ENCODE measurements at regions not wholly inside any gene's neighbourhood (a gene's known extent, or its start where the extent isn't known, plus 50 kb on each side); places are given as distances from the start of the nearest gene placed in this dataset.

- TF ChIP-seq, protein P1, sequence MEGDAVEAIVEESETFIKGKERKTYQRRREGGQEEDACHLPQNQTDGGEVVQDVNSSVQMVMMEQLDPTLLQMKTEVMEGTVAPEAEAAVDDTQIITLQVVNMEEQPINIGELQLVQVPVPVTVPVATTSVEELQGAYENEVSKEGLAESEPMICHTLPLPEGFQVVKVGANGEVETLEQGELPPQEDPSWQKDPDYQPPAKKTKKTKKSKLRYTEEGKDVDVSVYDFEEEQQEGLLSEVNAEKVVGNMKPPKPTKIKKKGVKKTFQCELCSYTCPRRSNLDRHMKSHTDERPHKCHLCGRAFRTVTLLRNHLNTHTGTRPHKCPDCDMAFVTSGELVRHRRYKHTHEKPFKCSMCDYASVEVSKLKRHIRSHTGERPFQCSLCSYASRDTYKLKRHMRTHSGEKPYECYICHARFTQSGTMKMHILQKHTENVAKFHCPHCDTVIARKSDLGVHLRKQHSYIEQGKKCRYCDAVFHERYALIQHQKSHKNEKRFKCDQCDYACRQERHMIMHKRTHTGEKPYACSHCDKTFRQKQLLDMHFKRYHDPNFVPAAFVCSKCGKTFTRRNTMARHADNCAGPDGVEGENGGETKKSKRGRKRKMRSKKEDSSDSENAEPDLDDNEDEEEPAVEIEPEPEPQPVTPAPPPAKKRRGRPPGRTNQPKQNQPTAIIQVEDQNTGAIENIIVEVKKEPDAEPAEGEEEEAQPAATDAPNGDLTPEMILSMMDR (IDR thresholded peaks at IDR 0.05; ENCODE audit: low read depth, low read length), result no peak
These were observed 608.7 kb downstream of the KCTD16 start for GRCh38 chr5:144779368-144779767.

DNA sequence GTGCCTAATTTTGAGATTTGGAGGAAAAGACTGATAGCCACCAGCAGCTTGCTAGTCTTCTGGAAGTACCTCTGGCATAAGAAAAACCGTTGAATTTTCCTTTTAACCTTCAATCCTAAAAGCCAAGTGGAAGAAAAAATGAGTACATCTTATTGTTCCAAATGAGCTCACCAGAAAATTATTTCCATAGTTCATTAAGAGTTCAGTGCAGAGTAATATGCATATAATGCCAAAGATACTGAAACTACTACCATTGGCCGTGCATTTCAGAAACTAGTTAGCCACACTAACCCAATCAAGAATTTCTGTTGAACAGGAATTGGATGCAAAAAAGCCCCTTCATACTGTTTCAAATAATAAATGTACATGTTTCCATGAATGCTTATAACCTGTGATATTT, 607.9 kb downstream of the KCTD16 start:
- TF ChIP-seq, protein P1 (IDR thresholded peaks at IDR 0.05; ENCODE audit: low read depth, low read length), result no peak
- H3K4me3 ChIP-seq (ENCODE audit: low read depth, low read length), result no peak overlapping the region
- DNase-seq (ENCODE audit: low read depth, low spot score), result no peak
- in situ Hi-C loops (cut with HindIII; ENCODE audit: low sequenced_read_pairs), result no loop called here

More at GRCh38 chr5:144779368-144779767, 608.7 kb downstream of the KCTD16 start:
- no peak overlapping the region for H3K4me3 ChIP-seq (ENCODE audit: low read depth, low read length)
- DNase-seq (ENCODE audit: low read depth, low spot score), result no peak
- in situ Hi-C loops (cut with HindIII; ENCODE audit: low sequenced_read_pairs), result no loop called here

DNA sequence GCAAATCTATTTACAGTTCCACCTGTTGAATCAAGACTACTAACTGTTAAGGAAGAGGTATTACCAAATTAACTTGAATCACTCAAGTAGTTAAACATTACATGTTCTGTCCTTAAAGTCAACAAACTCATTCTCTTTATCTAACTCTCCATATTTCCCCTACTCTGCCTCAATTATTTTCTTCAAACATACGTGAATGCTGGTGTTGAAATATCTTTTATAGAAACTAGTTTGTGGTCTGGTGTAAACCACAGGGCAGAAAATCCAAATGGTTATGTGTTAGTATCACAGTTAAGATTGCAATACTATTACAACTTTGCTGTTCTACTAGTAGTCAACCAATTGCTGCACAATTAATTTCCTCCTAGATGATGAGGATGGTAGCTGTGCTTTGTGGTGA, 603.5 kb downstream of the KCTD16 start:
- in situ Hi-C loops (cut with HindIII; ENCODE audit: low sequenced_read_pairs), result no loop called here
- no peak for DNase-seq (ENCODE audit: low read depth, low spot score)
- TF ChIP-seq, protein P1 (IDR thresholded peaks at IDR 0.05; ENCODE audit: low read depth, low read length), result no peak
- no peak overlapping the region for H3K4me3 ChIP-seq (ENCODE audit: low read depth, low read length)

DNA sequence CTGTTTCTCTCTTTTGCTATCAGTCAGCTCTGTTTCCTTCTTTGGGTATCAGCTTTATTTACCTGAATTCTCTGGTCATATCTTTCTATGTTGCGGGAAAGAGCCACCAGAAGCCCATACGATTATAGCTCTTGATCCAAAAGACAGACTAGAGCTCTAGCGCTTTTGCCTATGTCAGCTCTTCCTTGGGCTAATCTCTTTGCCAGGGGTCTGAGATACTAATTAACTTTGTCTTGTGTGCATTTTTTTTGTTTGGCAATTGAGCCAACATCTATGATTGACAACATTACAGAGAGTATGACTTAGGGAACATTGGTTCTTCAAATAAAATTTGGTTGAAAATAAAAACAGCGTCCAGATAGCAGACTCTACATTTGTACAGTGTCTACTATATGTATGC, 603.0 kb downstream of the KCTD16 start:
- no peak for DNase-seq (ENCODE audit: low read depth, low spot score)
- TF ChIP-seq, protein P1 (IDR thresholded peaks at IDR 0.05; ENCODE audit: low read depth, low read length), result no peak

DNA sequence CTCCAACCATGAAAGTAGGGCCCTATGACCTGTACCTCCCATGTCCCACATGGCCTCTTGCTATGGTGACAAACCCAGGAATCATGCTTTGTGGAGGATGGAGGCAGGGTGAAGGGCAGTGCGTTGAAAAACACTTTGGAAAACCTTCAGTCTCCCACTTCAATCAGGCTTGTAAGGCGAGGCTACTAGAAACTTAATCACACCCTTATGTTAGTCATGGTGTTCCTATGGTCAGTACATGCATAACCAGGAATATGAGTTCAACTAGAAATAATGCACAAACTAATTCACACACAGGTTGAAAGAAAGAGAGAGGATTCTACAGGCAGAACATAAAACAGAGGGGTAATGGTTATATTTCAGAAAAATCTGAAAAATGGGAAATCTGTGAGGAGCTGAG, 601.1 kb downstream of the KCTD16 start:
- TF ChIP-seq, protein P1 (IDR thresholded peaks at IDR 0.05; ENCODE audit: low read depth, low read length), result no peak
- no peak for DNase-seq (ENCODE audit: low read depth, low spot score)
- in situ Hi-C loops (cut with HindIII; ENCODE audit: low sequenced_read_pairs), result no loop called here
- no peak overlapping the region for H3K4me3 ChIP-seq (ENCODE audit: low read depth, low read length)

More for the DNA sequence above, 603.0 kb downstream of the KCTD16 start:
- in situ Hi-C loops (cut with HindIII; ENCODE audit: low sequenced_read_pairs), result no loop called here
- no peak overlapping the region for H3K4me3 ChIP-seq (ENCODE audit: low read depth, low read length)

DNA sequence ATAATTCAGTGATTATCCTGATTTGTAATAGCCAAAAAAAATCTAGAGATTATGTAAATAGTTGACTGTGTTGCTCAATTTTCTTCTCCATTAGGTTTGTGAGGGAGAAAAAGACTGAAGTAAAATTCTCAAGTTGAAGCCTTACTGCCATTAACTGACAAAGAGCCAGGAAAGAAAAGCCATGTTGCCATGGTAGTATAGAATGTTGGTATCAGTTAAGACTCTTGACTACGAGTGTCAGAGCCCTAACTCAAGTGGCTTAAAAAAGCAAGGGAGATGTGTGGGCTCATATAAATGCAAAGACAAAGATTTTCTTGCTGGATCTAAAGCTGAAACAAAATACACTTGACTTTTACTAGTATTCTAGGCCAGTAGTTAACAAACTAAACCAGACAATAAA, 571.7 kb downstream of the KCTD16 start:
- DNase-seq (ENCODE audit: low read depth, low spot score), result no peak
- TF ChIP-seq, protein P1 (IDR thresholded peaks at IDR 0.05; ENCODE audit: low read depth, low read length), result no peak
- in situ Hi-C loops (cut with HindIII; ENCODE audit: low sequenced_read_pairs), result no loop called here
- H3K4me3 ChIP-seq (ENCODE audit: low read depth, low read length), result no peak overlapping the region

DNA sequence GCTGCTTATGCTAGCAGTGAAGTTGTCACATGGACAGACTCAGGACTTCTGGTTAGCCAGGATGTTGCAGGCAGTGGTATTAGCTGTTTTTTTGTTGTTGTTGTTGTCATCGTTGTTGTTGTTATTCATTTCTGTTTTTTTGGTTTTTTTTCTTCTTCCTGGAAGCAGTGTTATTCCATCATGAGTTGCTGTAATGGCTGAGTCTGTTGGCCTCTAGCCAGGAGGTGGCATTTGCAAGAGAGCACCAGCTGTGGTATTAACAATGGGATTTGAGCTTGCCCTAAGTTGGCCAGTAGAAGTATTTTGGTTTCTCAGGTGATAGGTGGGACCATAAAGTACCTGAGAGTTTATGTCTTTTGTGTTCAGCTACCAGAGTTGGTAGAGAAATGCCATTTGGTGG, 561.1 kb downstream of the KCTD16 start:
- TF ChIP-seq, protein P1 (IDR thresholded peaks at IDR 0.05; ENCODE audit: low read depth, low read length), result no peak

More for the DNA sequence above, 561.1 kb downstream of the KCTD16 start:
- in situ Hi-C loops (cut with HindIII; ENCODE audit: low sequenced_read_pairs), result no loop called here
- H3K4me3 ChIP-seq (ENCODE audit: low read depth, low read length), result no peak overlapping the region
- no peak for DNase-seq (ENCODE audit: low read depth, low spot score)
